Nephron progenitor cell (in vitro differentiated cells): ENCODE measurements at regions not wholly inside any gene's neighbourhood (a gene's known extent, or its start where the extent isn't known, plus 50 kb on each side); places are given as distances from the start of the nearest gene placed in this dataset.
A peak's percentile ranks its signal among the peaks of the same experiment; 100 is the strongest.

ENCODE experiments used
- DNase-seq: peaks from one replicate; pipeline ENCODE4 v3.0.0; 2021
- H3K27ac Mint-ChIP-seq: 2 replicates; pipeline ENCODE4 v1.8.0; 2021; ENCODE audit warnings: mild to moderate bottlenecking, moderate library complexity, mixed read lengths
- H3K27me3 Mint-ChIP-seq: 2 replicates; pipeline ENCODE4 v1.8.0; 2021; ENCODE audit warnings: mild to moderate bottlenecking, low read depth, mixed read lengths; ENCODE audit not compliant: poor library complexity
- H3K36me3 Mint-ChIP-seq: 2 replicates; pipeline ENCODE4 v1.8.0; 2021; ENCODE audit warnings: low read depth, mixed read lengths
- H3K4me1 Mint-ChIP-seq: 2 replicates; pipeline ENCODE4 v1.8.0; 2021; ENCODE audit warnings: mixed read lengths
- H3K4me3 Mint-ChIP-seq: 2 replicates; pipeline ENCODE4 v1.8.0; 2021; ENCODE audit warnings: mild to moderate bottlenecking, moderate library complexity, mixed read lengths
- H3K9me3 Mint-ChIP-seq: 2 replicates; pipeline ENCODE4 v1.8.0; 2021; ENCODE audit warnings: mild to moderate bottlenecking, moderate library complexity, mixed read lengths
- CTCF ChIP-seq: fragments of 200-600 bp; sonication (generic); IDR thresholded peaks from 2 replicates; pipeline ENCODE4 v1.5.0; 2021; ENCODE audit warnings: antibody characterized with exemption

- no peaks in the 10 kb centered on the region for H3K4me1 Mint-ChIP-seq
- no peak for DNase-seq
- H3K27ac Mint-ChIP-seq = no peak overlapping the region
- no peak overlapping the region for H3K4me3 Mint-ChIP-seq
- no peak for TF ChIP-seq CTCF
- no peaks in the 10 kb centered on the region for H3K36me3 Mint-ChIP-seq
- H3K27me3 Mint-ChIP-seq = peaks cover 17% of the 10 kb centered on the region
- peaks cover 4% of the 10 kb centered on the region for H3K9me3 Mint-ChIP-seq
Observed at GRCh38 chr14:101241147-101241546, 320.1 kb upstream of the DIO3 start.

- Mint-ChIP-seq H3K4me1 (no peaks in the 10 kb centered on the region), H3K27ac (no peak overlapping the region), H3K27me3 (peaks cover 14% of the 10 kb centered on the region), H3K4me3 (no peak overlapping the region), H3K9me3 (peaks cover 4% of the 10 kb centered on the region), H3K36me3 (no peaks in the 10 kb centered on the region)
- no peak for TF ChIP-seq CTCF
- DNase-seq = no peak
Observed at GRCh38 chr14:101241807-101242278, 319.5 kb upstream of the DIO3 start.

- TF ChIP-seq CTCF = no peak
- DNase-seq = no peak
- H3K36me3 Mint-ChIP-seq = no peaks in the 10 kb centered on the region
Observed at GRCh38 chr14:101242442-101243385, 318.6 kb upstream of the DIO3 start.

GRCh38 chr14:101243587-101244338 lies 317.5 kb upstream of the DIO3 start:
- no peak for DNase-seq
- no peak for TF ChIP-seq CTCF
- Mint-ChIP-seq H3K36me3 (no peaks in the 10 kb centered on the region), H3K4me1 (no peaks in the 10 kb centered on the region), H3K9me3 (peaks cover 4% of the 10 kb centered on the region), H3K27ac (no peak overlapping the region), H3K27me3 (peaks cover 12% of the 10 kb centered on the region), H3K4me3 (no peak overlapping the region)

More at GRCh38 chr14:101242442-101243385, 318.6 kb upstream of the DIO3 start:
- H3K4me3 Mint-ChIP-seq = no peak overlapping the region
- H3K4me1 Mint-ChIP-seq = no peaks in the 10 kb centered on the region
- H3K27me3 Mint-ChIP-seq = peaks cover 13% of the 10 kb centered on the region
- H3K27ac Mint-ChIP-seq = peak overlapping the region; percentile 10
- H3K9me3 Mint-ChIP-seq = peaks cover 4% of the 10 kb centered on the region

GRCh38 chr14:101246894-101247841 lies 314.1 kb upstream of the DIO3 start:
- DNase-seq = no peak
- H3K4me3 Mint-ChIP-seq = no peak overlapping the region
- no peaks in the 10 kb centered on the region for H3K9me3 Mint-ChIP-seq
- H3K4me1 Mint-ChIP-seq = no peaks in the 10 kb centered on the region
- no peaks in the 10 kb centered on the region for H3K36me3 Mint-ChIP-seq
- TF ChIP-seq CTCF = no peak
- H3K27me3 Mint-ChIP-seq = peaks cover 12% of the 10 kb centered on the region
- H3K27ac Mint-ChIP-seq = no peak overlapping the region
